AG10803 (cell line): ENCODE measurements at regions not wholly inside any gene's neighbourhood (a gene's known extent, or its start where the extent isn't known, plus 50 kb on each side); places are given as distances from the start of the nearest gene placed in this dataset.
"Not testable (repeated sequence)": the region's sequence is repeated elsewhere in the genome, so short reads cannot be mapped to it uniquely, and the experiment has no call there.

Experiments used
- DNase-seq: peaks from one replicate; pipeline ENCODE4 v3.0.0; 2010; ENCODE audit warnings: low read depth
- H3K4me3 ChIP-seq: 2 replicates; pipeline ENCODE4 v1.5.1; 2011; ENCODE audit warnings: mild to moderate bottlenecking, low read length, control low read depth
- TF ChIP-seq, protein P1 (sequence below): conservative IDR thresholded peaks from 2 replicates; pipeline ENCODE4 v1.5.1; 2011; ENCODE audit warnings: mild to moderate bottlenecking, low read length, control low read depth, inconsistent platforms

DNA sequence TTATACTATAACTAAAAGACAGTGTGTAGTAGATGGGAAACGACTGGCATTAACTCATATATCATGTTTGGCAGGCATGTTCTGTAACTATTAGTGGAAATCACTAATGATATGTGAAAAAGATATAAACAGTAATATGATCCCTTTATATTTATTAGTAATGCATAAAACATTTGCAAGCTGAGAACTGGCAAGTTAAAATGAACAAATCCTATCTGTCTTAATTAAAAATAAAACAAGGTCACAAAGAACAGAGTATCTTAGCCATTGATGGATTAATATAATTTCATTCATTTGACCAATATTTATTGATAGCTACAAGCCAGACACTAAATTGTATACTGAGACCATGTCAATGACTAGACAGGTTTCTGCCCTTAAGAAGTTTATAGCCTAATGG lies 154.5 kb downstream of the CRPPA start:
- TF ChIP-seq, protein P1, sequence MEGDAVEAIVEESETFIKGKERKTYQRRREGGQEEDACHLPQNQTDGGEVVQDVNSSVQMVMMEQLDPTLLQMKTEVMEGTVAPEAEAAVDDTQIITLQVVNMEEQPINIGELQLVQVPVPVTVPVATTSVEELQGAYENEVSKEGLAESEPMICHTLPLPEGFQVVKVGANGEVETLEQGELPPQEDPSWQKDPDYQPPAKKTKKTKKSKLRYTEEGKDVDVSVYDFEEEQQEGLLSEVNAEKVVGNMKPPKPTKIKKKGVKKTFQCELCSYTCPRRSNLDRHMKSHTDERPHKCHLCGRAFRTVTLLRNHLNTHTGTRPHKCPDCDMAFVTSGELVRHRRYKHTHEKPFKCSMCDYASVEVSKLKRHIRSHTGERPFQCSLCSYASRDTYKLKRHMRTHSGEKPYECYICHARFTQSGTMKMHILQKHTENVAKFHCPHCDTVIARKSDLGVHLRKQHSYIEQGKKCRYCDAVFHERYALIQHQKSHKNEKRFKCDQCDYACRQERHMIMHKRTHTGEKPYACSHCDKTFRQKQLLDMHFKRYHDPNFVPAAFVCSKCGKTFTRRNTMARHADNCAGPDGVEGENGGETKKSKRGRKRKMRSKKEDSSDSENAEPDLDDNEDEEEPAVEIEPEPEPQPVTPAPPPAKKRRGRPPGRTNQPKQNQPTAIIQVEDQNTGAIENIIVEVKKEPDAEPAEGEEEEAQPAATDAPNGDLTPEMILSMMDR, result no peak
- no peak for DNase-seq
- no peak overlapping the region for H3K4me3 ChIP-seq

DNA sequence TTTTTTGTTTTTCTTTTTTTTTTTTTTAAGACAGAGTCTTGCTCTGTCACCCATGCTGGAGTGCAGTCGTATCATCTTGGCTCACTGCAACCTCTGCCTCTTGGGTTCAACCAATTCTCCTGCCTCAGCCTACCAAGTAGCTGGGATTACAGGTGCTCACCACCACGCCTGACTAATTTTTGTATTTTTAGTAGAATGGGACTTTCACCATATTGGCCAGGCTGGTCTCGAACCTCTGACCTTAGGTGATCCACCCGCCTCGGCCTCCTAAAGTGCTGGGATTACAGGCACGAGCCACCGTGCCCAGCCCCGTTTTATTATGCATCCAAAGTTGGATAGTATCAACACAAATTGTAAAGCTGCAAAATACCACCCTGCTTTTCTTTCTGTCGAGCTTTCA lies 154.9 kb downstream of the CRPPA start:
- DNase-seq, H3K4me3 ChIP-seq: not testable (repeated sequence)

DNA sequence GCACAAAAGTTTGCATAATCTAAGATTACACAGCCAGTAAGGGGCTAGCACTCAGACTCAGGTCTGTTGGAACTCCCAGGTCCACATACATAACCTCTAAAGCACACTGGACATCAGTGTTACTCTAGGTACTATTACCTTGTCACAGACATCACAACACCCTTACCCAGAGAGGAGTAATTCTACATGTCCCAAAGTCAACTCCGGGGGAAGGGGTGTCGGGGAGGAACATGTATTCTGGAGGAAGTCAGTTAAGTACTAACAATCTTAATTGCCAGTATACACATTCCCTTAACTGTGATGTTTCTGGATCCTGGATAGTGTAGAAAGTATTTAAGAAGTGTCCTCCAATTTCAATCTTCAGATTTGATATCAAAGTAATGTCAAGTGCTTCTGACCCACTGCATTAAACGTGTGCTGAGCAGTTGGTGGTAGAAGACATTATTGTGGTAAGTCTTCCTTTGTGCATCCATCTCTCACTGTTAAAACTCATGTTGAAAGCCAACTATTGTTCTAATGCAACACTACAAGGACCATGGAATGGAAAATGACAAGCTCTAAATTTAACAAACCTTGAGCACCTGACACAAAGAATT lies 155.4 kb downstream of the CRPPA start:
- DNase-seq, result no peak
- H3K4me3 ChIP-seq, result no peak overlapping the region
- TF ChIP-seq, protein P1, result no peak

DNA sequence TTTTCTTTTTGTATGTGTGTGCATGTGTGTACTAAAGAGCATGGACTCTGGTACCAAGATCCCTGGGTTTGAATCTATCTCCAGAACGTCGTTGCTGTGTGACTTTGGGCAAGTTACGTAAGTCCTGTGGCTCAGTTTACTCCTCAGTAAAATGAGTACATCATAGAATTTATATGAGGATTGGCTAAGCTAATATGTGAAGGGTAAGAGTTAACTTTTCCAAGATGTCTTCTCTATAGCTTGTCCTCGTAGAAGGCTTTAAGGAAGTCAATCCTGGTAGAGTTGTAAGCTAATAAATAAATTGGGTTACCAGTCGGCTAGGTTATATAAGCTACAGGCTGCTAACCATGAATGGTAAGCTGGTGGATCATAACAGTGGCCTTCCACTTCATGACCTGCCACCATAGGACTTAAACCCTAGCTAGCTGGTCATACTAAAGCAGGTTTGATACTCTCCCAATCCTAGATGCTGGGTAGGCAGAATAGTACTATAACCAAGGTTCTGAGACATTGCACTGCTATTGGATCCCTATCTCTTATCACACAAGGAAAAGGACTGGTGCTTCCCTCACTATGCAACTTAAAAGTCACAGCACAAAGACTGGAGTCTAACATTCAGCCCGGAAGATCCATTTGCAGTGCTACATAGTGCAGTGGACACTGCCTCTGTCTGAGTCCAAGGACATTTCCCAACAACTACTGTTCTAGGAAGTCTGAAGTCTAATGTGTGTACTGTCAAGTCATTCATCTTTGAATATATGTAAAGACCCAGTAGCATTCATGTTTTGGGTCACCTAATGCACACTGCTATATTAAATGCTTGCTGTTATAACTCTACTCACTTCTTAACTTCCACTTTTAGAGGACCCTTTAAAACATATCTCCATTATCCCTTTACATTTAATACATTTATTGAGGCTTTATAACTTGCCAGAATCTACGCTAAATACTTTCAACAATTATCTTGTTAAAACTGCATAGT lies 156.2 kb downstream of the CRPPA start:
- TF ChIP-seq, protein P1, result no peak
- H3K4me3 ChIP-seq, result no peak overlapping the region
- no peak for DNase-seq

DNA sequence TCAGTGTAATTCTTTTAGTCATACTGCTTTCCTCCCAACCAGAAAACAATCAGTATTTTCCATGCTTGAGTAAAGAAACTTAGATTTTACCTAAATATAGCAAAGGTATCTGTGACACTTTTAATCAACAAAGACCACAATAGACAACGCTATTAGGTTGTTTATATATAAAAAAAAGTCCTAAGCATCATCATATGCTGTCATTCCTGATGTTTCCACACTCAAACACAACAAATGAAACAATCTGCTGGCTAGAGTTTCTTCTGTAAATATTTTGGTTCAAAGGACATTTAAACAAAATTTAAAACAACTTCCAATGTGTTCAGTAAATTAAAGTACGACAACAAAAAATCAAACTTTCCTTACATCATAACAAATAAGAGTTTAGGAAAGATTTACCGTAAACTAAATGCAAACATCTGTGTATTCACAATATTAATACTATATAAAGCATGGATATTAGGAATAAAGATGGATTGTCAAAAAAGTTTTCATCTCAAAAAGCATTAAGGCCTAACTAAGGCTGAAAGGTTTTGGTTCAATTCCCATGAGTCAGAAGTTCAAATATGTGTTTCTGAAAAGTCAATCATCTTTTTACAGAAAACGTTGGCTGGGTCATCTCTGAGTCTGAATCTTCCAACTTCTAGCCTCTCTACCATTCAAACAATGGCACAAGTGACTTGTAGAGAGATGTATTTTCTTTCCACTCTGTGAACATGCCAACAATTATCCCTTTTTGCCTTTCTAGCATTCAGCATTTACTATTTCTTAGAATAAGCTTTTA lies 157.1 kb downstream of the CRPPA start:
- no peak overlapping the region for H3K4me3 ChIP-seq
- DNase-seq, result no peak
- TF ChIP-seq, protein P1, result no peak

DNA sequence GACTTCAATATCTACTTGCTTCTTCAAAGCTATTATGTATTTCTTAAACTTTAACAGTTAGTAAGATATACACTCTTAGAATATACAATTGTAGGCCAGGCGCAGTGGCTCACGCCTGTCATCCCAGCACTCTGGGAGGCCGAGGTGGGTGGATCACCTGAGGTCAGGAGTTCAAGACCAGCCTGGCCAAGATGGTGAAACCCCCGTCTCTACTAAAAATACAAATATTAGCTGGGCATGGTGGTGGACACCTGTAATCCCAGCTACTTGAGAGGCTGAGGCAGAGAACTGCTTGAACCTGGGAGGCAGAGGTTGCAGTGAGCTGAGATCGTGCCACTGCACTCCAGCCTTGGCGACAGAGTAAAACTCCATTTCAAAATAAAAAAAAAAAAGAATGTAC lies 158.0 kb downstream of the CRPPA start:
- H3K4me3 ChIP-seq, DNase-seq: not testable (repeated sequence)

DNA sequence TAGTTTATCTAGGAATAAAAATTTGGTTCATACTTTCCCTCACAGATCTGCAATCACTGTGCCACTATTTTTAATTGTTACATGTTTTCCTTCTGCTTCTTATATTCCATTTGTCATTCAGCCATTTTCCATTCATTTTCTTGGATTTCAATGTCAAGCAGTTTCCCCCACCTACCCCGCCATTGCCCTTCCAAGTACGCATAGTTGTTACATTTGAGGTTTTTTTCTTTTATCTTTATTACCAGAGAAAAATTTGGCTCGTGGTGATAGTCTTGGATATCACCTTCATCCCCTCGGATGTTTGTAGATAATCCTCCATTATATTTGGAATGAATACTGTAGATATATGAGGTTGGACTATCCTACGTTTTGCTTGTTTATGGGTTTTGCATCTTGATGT lies 159.7 kb downstream of the CRPPA start:
- TF ChIP-seq, protein P1, result no peak
- no peak overlapping the region for H3K4me3 ChIP-seq
- no peak for DNase-seq
